HG02588 (cell line): ENCODE measurements at regions not wholly inside any gene's neighbourhood (a gene's known extent, or its start where the extent isn't known, plus 50 kb on each side); places are given as distances from the start of the nearest gene placed in this dataset.
"Not testable (repeated sequence)": the region's sequence is repeated elsewhere in the genome, so short reads cannot be mapped to it uniquely, and the experiment has no call there.

Source experiments
- ATAC-seq: cut with Tn5 transposase; IDR thresholded peaks from one replicate; pipeline ENCODE4 v1.9.1; 2021; ENCODE audit warnings: mild to moderate bottlenecking, moderate library complexity; ENCODE audit not compliant: unreplicated experiment

DNA sequence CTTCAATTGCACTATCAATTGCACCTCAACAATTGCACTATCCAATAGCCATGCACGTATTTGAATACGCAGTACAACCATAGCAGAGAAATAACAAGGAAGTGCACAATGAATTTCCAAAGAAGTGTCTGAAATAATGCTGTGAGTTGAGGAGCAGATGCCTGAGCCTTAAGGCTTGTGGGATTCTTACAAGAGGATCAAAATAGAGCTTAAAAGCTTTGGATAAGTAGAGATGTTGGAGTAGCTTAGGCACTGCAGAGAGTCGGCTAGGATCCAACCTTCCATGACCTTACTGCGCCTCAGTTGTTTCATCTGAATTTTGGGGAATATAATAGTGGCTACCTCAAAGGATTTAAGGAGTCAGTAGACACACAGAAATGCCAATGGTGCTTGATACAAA lies 196.1 kb upstream of the FLRT2 start:
- ATAC-seq, result no peak

DNA sequence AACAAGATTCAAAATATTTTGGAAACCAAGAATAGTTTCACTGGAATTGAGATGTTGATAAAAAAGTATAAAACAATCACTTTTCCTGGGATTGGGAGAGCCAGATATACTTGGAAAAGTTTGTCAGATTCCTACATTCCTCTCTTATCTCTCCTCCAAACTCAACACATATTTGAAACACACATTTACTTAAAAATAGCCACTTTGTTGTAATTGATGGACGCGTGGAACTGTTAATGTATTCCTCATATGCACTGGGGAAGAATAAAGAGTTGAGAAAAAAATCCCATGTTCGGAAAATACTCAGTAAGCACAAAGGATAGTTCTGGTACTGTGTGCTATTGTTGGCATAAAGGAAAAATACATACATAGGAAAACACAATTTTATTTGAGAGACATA lies 195.6 kb upstream of the FLRT2 start:
- ATAC-seq, result no peak

DNA sequence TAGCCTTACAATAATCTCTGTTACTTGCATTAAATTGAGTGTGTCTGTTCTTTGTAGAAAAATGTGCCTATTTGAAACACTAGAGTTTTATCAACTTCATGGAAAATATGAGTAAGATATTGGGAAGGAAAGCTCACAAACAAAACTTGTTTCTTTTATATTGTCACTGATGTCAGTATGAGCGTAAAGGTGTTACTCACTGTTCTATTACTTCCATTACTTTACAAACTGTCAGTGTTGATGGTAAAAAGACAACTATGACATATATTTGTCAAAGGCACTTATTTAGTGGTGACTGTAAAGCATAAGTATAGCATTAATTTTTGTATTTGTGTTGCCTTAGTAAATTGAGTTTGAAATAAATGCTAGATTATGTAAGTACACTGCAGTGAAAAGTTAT lies 193.7 kb upstream of the FLRT2 start:
- no peak for ATAC-seq

DNA sequence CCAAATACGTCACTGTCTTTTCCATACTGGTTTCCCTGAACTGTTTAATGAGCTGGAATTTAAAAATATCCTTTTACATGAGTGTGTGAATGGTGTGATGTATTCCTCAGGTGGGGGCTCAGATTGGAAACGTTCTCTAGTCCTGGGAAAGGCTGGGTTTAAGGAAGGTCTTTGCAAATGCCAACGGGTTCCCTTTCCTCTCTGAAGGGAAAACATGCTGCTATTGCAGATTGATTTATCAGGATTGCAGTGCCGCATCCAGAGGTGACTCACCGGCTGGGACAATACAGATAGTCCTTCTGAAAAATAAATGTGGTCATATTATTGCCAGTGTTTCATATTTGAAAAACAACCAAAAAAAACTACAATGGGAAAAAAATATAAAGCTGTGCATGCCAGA lies 193.1 kb upstream of the FLRT2 start:
- no peak for ATAC-seq

DNA sequence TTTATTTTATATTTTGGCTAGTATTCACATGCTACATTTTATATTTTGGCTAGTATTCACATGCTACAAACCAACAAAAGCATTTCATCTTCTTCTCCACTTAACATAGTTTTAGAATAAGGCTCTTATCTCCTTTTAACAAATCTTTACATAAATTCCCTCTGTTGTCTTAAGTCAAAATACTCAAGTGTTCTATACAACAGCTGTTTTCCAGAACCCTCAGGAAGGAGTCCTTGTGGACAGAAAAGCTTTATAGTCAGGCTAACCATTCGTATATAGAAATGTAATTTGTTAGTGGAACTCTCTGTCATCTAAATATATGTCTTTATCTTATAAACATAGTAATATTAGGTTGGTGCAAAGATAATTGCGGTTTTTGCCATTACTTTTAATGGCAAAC lies 191.0 kb upstream of the FLRT2 start:
- ATAC-seq, result no peak

DNA sequence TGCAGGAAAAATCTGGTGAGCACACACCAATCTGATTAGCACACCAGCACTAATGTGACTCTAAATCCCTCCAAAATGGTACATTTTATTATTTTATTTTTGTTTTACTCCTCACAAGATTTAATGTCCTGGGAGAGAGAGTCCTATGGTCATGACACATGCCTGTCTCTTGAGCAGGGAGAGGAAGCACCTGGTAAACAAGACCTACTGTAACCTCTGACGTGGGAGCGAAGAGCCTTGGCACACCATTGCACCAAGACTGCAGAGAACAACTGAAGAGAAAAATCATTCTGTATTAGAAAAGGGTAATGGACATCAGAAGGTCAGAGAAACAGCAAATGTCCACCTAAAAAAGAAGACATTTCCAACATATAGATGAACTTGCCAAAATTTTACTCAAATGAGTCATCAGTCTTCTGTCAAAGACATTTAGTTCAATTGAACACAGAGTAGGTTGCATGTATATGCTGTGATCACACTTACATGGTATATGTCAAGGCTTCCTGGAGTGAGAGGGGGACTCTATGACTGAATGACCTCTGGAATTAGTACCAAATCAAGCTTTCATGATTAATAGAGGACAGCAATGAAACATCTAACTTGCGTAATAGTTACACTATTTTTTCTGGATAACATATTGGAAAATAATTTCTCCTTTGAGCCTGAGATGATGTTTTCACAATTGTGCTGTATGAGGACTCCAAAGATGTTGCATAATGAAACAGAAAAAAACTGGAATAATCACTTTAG lies 186.9 kb upstream of the FLRT2 start:
- no peak for ATAC-seq

DNA sequence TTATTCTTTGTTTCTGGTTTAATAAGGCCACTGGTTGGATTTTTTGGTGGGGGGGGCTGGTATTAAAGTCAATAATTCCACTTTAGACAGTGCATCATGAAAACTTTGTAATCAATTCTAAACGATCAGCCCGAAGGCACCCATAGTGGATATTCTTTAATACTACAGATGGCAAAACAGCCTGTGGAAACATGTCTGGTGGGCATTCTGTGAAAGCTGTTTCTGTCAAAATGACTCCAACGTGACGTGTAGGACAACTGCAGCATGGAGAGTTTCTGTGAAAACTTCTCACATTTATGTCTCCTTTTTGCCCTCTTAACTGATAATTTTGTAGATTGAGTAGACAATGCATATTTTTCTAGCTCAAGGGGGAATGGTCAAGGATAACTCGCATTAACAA lies 185.8 kb upstream of the FLRT2 start:
- no peak for ATAC-seq

DNA sequence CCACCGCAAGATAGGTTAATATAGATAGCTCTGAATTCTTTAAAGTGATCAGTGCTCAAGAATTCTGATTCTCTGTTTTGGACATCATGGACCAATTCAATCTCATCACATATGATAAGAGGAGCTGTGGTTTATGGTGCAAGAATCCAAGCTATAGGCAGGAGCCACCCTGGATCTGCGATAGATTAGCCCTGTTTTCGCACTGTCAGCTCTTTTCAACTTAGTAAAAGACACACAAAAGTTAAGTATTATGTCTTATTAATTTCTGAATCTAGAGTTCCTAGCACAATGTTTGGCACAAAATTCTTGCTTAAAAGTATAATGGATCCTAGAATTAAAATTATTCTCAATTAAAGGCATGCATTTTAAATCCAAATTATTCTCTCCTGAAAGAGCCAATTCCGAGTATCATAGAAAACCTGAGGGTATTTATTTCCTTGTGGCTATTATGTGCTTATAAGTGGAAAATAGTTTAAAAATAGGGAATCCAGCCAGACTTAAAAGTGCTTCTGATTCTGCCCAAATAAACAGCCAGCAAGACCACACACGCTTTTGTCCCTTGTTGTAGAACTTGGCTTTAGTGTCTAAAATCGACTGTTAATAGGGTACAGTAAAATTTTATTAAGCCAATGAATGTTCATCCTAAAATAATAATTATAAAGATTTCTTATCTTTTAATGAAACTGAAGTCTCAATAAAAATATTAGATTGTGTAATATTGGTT lies 184.9 kb upstream of the FLRT2 start:
- no peak for ATAC-seq

DNA sequence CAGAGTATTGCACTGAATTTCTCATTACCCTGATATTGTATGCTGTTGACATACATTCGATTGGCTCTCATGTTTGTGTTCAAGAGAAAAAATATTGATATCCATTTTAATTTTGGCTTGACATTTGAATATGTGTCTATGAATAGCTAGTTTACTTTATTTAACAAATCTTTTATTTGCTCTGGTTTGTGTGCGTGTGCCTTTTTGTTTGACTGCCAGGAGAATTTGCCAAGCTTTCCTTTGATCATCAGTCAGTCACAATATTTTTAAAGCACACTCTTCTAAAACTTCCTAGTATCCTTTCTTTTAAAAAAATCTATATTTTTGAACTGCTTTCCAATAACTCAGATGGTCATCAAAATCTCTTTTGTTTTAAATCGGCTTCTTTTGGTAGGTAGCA lies 179.3 kb upstream of the FLRT2 start:
- ATAC-seq, result no peak

DNA sequence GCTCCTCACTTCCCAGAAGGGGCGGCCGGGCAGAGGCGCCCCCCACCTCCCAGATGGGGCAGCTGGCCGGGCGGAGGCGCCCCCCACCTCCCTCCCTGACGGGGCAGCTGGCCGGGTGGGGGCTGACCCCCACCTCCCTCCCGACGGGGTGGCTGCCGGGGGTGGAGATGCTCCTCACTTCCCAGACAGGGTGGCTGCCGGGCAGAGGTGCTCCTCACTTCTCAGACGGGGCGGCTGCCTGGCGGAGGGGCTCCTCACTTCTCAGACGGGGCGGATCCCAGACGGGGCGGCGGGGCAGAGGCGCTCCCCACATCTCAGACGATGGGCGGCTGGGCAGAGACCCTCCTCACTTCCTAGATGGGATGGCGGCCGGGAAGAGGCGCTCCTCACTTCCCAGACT lies 177.4 kb upstream of the FLRT2 start:
- not testable (repeated sequence) for ATAC-seq

DNA sequence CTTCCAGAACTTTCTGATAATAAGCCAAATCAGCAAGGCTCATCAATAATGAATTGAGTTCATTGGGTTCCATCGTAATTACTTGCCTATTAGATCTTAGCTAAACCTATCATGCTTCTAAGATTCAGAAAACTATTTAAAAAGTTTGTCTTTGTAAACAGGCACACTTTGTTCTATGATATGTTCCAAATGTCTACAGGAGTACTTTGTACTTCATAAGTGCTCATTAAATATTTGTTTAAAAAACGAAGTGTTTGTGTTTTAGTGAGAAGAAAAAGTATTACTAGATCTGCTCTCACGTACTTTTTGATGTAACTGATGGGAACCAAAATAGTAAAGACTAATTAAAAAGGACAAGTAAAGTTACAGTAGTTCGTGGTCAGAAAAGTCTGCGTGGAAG lies 172.8 kb upstream of the FLRT2 start:
- no peak for ATAC-seq

DNA sequence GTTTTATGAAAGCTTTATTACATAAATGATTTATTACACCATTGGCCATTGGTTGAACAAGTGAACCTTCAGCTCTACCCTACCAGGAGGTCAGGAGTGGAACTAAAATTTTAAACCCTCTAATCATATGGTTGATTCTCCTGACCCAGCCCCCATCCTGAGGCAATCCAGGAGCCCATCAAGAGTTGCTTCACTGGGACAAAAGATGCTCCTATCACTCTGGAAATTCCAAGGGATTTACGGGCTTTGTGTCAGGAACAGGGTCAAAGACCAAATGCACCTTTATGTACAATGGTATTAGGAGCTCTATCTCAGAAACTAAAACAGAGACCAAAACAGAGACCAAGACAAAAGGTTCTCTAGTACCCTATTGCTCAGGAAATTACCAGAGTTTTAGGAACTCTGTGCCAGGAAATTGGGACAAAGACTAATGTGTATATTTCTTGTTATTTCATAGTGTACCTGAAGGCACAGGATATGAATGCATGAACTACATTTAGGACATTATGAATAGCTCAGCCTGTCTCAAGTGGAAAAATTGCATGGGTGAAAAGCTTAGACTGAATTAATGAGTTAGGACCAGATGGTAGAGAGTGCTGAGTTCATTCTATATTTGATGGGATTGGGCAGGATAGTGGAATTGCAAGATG lies 171.7 kb upstream of the FLRT2 start:
- no peak for ATAC-seq

DNA sequence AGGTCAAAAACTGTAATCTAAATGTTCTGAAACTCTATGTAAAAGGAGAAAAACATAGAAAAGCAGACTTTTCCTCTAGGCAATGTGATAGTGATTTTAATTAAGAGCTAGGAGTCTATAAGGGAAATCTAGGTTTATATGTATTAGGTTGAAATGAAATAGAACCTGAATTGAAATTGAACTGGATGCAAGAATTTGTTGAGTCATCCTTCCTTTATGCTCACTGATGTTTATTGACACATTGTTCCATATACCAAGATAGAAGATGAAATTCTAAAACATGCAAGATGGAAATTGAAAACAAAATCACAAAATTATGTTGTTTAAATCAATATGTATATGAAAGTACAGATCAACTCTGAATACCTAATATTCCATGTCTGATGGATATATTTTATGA lies 170.4 kb upstream of the FLRT2 start:
- no peak for ATAC-seq

DNA sequence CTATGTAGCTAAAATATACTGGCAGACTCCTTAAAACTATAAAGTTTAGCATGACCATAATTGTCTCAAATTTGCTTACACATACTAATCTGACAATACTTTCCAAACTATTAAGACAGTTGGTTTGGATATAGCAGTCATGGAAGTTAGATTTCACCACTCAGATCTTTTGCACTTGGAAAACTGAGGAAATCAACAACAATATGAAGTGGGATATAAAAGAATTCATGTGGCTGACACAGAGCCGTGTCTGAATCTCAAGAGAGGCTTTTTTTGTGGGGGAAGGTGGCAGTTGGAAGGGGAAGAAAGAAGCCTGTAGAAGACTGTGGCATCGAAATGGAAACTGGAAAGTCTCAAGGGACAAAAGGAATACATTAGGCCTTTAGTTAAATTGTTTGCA lies 166.6 kb upstream of the FLRT2 start:
- no peak for ATAC-seq

DNA sequence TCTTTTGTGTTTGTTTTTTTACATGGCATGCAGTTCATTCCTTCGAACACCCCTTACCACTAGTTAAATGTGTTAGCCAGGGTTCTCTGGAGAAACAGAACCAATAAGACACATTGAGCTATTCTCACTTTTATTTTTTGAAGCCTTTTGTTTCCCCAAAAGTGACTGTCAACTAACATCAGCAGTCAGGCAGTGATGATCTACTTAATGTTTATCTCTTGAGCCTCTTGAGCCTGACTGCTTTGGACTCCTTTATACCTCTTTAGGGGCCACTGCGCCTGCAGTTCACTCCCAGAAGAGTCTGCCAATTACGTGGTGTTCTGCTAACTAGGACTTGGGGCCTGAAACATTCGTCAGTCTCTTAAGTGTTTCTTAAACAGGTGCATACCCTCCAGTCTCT lies 163.7 kb upstream of the FLRT2 start:
- ATAC-seq, result no peak

DNA sequence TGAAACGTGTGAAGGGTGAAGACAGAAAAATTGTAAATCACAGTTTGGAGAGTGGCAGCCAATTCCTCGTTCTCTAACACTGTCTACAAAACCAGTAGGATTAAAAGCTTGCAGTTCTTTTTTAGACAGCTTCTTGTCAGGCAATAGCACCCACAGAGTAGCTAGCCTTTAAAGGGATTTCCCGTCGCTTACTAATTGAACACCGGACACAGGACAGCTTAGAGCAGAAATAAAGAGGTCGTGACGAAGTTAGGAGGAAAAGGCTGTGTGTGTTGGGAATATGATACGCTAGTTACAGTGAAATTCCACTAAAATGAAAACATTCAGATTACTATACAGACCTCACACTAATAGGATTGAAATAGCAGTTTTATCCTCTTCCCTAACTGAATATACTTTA lies 149.1 kb upstream of the FLRT2 start:
- ATAC-seq, result no peak

DNA sequence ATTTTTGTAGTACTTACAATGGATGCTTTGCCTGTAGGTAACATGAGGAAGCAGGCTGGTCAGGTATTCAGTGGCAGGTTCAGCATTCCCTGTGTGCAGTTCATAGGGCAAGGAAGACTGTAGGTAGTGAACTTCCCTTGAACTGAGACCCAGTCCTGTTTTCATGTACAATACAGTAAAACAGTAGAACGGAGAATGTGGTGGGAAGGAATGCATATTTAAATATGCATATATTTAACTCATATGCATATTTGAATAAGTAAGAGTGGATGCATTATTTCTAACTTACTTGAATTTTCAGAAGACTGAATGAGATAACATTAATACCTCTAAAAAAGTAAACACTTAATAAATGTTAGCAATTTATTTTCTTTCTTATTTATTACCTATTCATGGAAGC lies 147.6 kb upstream of the FLRT2 start:
- no peak for ATAC-seq

DNA sequence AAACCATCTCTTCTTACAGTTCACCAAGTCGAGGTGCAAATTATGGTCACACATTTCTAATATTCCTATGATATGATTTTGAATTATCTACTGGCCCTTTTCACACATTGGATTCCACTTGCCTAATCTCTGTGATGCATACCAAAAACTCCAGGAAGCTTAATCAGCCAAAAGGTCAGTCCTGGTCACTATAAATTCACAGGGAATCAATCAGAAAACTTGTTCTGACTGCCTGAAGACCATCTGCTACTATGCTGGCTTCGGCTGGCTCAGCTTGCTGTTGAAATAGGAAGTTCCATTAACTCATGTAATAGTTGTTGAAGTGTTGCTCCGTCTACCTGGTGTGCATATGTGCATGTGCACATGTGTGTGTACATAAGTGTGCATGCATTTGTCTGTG lies 142.8 kb upstream of the FLRT2 start:
- no peak for ATAC-seq

DNA sequence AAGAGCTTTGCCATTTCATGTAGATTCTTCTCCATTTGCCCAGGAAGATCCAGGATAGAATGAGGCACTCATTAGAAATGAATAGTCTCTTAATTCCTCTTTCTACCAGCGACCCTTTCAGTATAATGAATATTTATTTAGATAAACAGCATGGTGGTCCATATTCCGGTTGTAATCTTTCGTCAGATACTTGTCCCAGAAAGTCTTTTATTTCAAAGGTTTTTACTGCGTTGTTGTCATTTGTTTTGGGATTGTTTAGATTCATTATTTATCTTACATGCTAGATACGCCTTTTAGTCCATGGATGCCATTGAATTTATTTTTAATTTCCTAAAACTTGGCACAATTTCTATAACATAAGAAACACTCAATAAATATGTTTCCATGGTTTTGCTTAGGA lies 139.7 kb upstream of the FLRT2 start:
- ATAC-seq, result no peak

DNA sequence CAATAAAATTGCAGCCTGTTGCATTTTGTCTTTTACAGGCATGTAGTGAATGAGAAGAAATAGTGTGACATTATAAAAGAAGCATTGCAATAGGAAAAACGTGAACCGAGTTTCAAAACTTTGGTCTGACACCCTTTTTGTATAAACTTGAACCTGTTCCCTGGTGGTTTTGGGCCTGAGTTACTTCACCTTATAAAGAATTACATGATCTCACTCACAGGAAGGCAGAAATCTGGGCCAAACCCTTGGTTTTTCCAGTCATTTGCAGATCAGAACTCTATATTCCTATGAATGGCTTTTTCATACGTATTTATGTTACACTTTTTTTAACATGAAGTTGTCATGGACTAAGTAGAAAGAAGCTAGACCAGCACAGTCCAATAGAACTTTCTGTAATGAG lies 138.5 kb upstream of the FLRT2 start:
- ATAC-seq, result no peak

DNA sequence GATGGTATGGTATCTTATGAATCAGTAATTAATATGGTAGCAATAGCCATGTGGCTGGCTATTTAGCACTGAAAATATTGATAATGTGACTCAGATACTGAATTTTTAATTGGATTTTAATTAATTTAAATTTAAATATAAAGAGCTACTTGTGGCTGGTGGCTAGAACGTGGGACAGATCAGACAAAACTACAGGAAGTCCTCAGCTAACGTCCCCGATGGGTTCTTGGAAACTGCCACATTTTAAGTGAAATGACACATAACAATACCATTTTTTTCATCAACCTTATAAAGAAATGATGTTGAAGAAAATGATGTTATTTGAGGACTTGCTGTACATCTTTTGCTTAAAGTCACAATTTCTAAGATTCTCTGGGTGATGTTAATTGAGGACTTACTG lies 138.1 kb upstream of the FLRT2 start:
- no peak for ATAC-seq

DNA sequence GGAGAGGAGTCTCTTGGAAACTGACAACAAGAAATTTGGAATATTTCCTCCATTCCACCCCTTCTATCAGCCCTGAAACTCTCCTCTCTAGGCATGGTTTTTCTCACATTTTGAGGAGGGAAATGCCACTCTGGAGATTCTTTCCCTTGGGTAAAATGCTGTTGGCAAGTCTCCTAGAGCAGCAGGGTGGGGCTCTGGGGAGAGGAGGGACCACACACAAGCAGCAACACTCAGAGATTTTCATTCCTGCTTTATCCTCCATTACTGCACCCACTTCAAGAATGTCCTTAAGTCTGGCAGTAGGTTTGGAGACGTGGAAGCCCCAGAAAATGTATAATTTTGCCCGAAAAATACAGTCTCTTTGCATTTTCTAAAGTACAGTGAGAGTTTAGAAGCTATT lies 130.8 kb upstream of the FLRT2 start:
- no peak for ATAC-seq
